IPS DF 4.7 (cell line): ENCODE measurements at regions not wholly inside any gene's neighbourhood (a gene's known extent, or its start where the extent isn't known, plus 50 kb on each side); places are given as distances from the start of the nearest gene placed in this dataset.

Experiments
- DNase-seq: peaks from one replicate; pipeline ENCODE4 v3.0.0-alpha.2; 2013; ENCODE audit warnings: low spot score; ENCODE audit errors: extremely low read depth

DNA sequence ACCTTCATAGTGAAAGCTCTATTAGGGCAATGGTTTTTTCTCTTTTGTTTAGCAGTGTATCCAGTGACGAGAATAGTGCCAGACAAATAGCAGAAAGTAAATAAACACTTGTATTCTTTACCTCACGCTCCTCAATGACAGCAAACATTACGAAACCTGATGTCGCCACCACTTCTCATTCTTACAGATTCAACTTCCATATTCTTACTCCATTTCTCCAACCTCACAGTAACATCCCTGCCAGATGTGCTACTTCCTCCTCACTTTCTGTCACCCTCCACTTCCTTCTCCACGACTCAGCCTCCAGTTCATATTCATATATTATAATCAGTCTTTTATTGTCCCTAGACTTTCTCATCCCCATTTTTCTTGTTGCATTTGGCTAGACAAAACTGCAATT lies 1956.2 kb upstream of the AGA start:
- DNase-seq: no peak

DNA sequence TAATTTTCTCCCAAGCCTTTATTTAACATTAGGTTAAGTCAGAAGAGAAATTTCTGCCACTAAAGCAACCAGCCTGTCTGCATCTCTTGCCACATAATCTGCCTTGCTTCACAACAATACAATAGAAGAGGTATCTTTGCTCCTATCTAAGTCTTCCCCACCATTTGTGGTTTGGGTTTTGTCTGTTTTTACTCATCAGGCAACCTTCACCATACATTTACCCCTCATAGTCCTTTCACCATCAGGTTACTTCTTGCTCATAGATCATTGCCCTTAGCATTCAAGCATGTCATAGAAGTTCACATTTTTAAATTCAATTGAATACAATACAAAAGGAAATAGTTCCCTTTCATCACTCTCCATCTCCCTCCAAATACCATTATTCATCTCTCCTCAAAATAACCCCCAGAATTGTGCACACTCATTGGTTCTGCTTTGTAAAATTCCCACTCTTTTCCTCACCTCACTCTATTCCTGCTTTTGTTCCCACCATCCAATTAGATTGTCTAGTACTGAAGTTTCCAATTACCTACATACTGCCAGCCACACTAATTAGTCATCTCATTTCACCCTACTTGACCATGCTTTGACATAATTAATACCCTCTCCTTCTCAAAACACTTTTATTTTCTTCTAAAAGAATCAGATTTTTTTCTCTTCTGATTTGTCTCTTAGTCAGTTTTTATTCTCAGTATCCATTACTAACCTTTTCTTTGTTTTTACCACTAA lies 1957.0 kb upstream of the AGA start:
- DNase-seq: no peak

DNA sequence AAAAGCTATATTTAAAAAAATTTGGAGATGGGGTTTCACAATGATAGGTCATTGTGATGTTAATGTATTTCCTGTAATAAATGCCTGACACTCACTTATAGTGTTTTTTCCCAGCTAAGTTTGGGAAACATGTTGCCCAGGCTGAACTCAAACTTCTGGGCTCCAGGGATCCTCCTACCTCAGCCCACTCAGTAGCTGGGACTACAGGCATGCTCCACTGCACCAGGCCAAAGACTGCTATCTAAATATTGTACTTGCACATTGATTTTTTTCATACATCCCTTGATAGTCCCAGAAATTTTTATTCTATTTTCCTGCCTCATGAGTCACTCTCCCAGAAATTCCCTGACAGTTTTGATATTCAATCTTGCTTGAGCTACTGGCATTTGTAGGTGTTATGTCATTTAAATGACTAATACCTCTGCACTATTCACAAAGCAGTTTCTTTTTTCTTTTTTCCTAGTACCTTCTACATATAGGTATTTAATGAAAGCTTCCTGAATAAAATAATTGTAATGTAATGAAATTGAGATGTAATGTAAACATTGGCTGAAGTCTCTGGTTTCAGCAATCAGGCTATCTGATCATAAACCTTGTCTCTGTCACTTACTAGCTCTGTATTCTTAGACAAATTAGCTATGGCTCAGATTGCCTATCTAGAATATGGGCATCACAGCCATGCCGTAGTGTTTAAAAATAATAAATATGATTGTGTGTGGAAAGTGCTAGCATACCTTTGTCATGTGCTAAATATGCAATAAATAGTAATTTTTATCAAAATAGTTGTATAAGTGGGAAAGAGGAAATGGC lies 1973.0 kb upstream of the AGA start:
- DNase-seq: no peak

DNA sequence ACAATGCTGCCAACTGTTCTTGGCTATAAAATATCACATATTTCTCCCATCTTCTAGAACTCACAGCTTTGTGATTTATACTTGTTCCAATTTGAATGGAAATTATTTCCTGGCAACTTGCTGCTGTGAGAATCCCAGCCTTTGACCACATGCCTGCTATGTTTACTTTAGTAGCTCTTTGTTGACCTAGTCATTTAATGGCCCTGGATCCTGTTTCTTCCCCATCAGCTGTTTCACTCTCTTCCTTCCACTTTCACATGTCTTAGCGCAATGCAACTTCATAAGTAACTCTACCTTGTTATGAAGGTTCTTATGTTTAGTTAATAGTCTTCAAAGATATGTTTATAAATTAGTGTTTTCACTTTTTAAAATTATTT lies 1973.6 kb upstream of the AGA start:
- no peak for DNase-seq

DNA sequence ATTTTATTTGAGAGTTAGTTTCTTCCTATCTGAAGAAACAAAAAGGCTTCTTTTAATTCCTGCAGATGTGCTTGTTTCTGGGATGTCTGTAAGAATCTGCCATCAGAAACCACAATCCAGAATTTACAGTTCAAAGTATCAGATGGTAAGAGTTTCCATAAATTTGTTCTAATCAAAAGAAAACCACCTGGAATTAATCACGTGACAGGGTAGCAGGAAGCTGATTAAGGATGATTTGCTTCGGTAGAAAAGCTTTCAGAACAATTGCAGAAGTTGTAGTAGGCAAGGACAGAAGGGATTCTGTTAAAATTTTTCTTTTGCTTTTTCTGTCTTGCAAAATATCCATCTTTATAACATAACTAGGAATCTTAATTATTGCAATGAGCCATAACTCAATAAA lies 1975.1 kb upstream of the AGA start:
- DNase-seq: no peak

DNA sequence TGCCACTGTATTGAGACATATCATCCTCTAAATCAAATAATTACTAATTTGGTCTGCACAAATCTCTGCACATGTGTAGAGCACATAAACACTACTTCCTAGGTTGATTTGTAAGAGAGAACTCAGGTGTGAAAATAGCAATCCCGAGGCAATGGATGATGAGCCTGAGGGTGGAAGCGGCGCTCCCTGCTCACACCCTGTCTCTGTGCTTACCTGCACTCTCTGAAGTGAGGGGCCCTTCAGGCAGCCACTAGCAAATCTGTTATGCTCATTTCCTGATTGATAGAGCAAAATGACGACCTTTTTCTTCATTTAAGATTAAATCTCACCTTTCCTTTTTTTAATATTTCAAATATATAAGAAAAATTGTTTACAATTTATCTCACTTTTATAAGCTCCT lies 1995.7 kb upstream of the AGA start:
- no peak for DNase-seq

DNA sequence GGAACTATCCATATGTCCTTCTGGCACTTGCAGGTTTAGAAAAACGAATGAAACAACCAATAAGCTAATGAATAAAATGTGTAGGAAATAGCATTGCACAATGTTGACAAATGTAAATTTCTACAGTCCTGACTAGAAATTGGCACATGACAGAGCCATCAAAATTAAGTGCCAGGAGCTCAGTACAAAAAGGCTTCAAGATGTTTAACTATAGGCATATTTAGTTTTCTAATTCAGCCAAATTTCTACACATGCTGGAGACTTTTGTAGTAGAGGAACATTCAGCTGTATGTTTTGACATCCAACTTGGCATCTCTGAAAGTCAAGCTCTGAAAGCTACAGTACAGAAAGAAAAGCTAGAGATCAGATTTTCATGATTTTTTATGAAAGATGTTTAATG lies 1999.4 kb upstream of the AGA start:
- DNase-seq: no peak

DNA sequence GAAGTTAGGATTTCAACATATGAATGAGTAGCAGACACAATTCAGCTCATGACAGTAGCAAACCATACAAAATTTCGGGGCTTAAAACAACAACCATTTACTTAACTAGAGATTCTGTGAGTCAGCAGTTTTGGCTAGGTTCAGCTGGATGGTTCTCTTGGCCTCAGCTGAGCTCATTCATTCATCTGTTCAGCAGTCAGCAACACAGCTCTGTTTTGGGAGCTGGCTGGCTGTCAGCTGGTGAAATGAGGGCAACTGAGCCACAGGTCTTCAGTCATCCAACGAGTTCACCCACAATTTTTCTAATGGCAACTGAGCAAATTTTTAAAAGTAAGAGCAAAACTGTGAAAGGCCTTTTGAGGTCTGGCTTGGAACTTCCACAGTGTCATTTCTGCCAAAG lies 2005.1 kb upstream of the AGA start:
- DNase-seq: no peak

DNA sequence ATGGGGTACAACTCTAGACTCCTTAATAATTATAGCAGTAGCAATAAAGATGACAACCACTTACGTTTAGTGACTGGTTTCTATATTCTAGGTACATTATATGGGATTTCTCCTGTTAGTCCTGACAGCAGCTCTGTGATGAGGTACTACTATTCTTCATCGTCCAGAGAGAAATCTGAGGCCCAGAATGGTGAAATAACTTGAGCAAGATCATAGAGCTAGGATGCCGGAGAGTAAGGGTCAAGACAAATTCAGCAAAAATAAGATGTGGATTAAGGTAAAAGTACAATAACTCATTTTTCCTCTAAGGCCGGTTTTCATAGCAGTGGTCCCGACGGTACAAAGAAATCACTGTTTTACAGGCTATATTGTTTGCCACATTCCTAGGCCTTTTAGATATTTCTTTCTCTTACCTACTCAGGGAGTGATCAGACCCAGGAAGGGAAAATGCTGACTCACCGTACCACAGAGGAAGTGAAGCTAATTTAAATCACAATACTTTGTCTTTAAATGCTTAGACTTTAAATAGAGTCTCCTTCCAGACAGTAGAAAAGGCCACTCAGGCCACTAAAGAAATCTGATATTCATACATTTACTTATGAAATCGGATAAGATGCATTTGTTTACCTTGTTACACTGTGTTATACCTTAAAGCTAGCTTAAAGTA lies 2023.0 kb upstream of the AGA start:
- peak; percentile 81 for DNase-seq

DNA sequence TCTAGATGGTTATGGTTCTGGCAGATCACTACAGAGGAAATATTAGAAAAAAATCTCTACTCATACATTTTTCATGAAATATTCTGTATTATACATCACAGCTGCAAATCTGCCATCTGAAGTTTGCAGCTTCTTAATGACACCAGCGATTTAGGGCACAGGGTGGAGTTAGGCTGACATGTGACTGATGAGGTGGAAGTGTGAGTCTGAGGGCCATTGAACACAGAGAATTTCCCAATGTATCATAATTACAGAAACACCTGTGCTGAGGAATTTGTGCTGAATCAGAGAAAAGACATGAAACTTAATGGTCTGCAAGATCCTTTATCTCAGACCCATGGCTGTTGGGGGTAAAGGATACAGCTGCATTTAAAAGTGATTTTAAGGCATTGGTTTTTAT lies 2025.6 kb upstream of the AGA start:
- DNase-seq: no peak

DNA sequence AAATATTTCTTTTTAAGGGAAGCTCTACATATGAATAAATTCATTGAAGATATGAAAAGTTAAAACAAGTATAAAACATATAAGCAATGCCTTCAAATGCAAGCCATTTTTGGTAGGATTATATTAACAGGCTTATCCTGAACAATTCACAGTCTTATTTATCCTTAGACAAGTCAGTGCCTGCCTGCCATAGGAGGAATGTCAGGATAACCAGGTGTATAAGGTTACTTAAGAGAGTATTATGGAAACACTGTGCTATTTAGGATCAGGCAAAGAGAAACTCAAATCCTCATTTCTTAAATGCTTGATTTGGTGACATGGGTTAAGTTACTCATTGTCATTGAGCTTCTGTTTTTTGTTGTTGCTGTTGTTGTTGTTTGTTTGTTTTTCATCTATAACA lies 2029.9 kb upstream of the AGA start:
- no peak for DNase-seq

DNA sequence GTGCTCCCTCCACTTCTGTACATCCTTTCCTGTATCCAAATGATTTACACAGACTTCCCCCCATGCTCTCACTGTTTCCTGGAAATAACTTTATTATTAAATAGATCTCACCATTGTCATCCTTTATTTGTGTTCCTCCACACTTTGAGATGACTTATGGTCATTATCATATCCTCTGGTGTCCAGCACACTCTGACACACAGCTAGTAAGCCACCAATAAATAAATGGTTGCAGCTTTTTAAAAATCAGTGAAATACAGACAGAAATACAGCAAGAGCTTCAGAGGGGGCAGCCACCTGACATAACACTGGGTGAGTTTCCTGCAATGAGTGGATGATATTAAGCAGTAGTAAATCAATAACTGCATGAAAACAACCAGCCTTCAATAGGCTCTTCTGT lies 2036.4 kb upstream of the AGA start:
- no peak for DNase-seq

DNA sequence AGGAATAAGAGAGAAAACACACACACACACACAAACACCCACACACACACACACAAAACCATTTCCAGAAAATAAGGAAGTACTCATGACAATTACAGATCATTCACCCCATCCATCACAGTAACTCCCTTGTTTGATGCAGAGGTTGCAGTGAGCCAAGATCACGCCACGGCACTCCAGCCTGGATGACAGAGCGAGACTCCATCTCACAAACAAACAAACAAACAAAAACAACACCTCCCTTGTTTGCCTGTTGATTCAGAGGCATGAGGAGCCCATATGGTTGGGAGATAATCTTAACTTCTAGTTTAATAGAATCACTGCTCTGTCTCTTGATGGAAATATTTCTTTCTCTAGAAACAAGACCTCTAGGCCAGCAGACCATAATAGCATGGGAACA lies 2043.5 kb upstream of the AGA start:
- no peak for DNase-seq

DNA sequence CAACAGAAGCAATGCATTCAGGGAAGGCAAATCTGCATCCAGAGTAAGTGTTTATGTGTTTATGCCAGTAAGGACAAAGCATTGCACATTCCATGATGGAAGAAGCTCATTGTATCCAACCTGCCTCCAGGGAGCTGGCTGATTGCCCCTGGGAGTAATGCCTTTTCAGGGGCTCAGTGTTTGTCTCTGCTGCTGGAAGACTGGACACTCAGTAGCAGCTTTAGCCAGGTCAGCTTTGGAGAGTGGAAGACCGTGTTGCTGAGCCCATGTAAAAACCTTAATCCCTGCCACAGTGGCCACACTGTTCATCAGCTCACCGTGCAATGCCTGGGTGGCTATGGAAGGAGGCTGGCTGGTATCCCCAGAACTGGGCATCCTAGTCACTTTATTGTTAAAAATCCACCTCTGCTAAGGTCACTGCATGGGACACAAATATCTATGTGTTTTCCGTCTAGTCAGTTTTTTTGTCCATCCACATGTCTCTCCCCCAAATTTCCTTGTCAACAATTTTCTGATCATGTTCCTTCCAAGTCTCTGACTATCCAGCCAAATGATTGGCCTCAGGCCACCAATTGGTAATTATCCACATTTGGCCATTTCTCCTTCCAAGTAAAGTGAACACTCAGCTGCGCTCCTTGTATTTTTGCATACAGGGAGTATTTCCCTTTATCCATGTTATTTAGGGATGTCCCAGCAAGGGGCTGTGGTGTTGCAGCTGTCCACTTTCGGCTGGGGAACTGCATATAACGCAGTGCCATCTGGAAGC lies 2044.5 kb upstream of the AGA start:
- no peak for DNase-seq

DNA sequence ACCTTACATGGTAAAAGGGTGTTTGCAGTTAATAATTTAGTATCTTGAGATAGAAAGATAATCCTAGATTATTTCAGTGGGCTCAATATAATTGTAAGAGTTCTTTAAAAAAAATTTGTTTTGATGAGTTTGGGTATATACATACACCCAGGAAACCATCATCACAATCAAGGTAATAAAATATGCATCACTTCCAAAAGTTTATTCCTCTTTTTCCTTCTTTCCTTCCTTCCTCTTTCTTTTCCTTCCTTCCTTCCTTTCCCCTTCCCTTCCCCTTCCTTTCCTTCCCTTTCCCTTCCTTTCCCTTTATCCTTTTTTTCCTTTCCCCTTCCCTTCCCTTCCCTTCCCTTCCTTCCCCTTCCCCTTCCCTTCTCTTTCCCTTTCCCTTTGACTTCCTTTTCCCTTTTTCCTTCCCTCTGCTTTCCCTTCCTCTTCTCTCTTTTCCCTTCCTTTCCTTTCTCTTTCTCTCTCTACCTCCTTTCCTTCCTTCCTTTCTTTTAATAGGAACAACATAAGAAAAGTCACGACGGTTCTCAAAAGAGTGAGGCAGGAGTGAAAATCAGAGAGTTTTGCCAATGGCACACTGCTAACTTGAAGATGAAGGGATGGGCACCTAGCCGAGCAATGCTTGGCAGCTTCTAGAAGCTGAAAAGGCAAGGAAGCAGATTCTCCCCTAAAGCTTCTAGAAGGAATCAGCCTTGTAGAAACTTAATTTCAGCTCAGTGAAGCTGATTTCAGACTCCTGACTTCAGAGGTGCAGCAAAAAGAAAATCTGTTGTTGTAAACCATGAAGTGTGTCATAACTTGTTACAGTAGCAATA lies 2050.2 kb upstream of the AGA start:
- DNase-seq: no peak

DNA sequence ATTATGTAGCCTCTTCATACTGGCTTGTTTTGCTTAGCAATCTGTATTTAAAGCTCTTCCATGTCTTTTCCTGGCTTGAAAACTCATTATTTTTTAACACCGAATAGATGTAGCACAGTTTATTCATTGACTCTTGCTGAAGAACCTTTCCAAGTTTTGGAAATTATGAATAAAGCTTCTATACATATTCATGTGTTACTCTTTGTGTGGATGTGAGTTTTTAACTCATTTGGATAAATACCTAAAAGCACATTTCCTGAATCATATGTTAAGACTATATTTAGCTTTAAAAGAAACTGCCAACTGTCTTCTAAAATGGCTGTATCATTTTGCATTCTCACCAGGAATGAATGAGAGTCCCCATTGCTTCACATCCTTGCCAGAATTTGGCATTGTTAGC lies 2061.7 kb upstream of the AGA start:
- no peak for DNase-seq

DNA sequence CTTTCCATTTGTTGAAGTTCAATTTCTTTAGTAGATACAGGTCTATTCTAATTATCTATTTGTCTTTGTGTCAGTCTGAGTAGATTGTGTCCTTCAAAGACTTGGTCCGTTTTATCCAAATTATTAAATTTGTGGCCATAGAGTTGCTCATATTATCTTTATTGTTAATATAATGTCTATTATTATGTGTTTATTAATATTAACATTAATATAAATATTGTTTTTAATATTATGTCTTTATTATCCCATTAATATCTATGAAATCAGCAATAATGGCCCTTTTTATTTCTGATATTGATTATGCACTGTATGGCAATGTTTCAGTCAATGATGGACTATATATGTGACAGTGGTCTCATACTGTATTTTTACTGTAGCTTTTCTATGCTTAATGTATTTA lies 2067.3 kb upstream of the AGA start:
- no peak for DNase-seq

DNA sequence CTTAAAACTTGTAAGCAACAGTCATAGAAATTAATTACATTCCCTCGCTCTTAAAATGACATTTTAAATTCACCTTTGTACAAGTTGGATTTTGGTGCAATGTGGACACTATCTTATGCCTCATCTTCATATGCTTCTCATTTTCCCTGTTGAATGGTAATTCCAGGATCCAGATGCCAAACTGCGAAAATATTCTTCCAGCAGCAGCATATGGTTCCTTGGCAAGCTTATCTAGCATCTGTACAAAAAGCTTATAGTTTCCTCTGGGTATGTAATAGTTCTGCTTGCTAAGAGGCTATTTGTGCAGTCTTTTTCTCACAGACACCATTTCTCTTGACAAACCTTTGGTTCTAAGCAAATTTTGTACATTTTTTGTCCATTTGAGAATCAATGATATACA lies 2079.7 kb upstream of the AGA start:
- no peak for DNase-seq

DNA sequence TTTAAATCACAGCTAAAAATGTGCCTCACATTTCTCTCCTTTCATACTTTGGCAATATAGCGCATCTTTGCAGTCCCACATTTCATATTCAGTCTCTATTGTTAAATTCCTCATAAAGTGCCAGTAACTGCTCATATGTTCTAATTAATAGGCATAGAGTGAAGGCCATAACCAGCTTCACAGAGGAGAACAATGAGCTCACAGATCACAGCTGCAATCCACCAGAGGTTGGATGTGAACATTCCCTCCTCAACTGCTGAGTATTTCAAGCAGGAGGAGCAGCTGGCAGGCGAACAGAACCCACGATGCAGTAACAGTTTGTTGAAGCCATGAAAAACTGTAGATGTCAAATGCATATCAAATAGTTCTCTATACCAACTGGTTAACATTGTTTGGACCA lies 2088.7 kb upstream of the AGA start:
- DNase-seq: no peak

DNA sequence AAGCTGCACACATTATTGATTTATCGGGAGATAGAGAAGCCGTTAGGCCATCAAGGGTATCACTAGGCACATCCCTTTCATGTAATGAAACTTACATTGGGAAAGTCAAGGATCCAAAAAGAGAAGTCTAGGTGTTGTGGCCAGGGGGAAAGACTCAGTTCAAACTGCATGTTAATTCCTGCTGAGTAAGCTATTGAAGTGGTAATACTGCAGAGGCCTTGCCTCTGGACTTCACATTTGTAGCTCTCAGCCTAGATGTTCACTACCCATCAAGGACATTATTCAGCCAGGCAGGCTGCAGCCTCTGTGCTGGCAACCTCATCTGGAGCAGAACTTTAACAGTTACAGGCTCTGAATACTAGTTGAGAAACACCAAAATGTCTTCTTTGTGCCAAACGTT lies 2094.5 kb upstream of the AGA start:
- DNase-seq: peak; percentile 9

DNA sequence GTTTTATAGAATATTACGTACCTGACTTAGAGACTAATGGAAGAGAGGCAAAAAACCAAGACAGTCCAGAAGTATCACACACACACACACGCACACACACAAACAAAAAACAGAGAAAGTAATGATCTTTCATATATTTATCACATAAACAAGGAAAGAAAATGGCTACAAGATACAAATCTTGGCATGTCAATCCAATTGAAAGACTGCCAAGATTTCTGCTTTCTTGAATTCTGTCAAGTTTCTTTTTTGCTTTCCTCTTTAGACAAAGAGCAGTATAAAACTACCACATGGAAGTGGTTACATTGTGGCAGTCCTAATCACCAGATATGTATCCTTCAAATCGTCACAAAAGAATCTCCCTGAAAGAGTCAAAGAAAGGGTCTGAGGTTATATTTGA lies 2097.4 kb upstream of the AGA start:
- DNase-seq: no peak
